Caco-2 (cell line): ENCODE measurements at regions not wholly inside any gene's neighbourhood (a gene's known extent, or its start where the extent isn't known, plus 50 kb on each side); places are given as distances from the start of the nearest gene placed in this dataset.

Source experiments
- BruUV-seq: library from RNA; stranded (reverse); fragments of 400-500 nt; replicated peaks from 2 replicates; lab custom pipeline; 2021; lab: Mats Ljungman, UMichigan
- CTCF ChIA-PET: fragments of 300-600 bp; sonication (Branson Sonifier 250); formaldehyde crosslinking; loops from one replicate; lab custom pipeline; 2022; ENCODE audit warnings: antibody characterized with exemption; lab: Charles Lee
- POLR2A ChIA-PET: fragments of 300-600 bp; sonication (Branson Sonifier 250); formaldehyde crosslinking; loops from one replicate; lab custom pipeline; 2022; ENCODE audit warnings: antibody characterized with exemption; lab: Charles Lee
- DNase-seq, 2 experiments: peaks; one replicate each; pipeline versions ENCODE4 v3.0.0 to v3.0.0-alpha.2; 2020 to 2022
- H3K27me3 ChIP-seq: replicated peaks from 2 replicates; pipeline ENCODE4 v1.6.0; 2011; ENCODE audit warnings: low read length; ENCODE audit not compliant: control insufficient read depth, insufficient read depth
- H3K36me3 ChIP-seq: 2 replicates; pipeline ENCODE4 v1.5.1; 2011; ENCODE audit warnings: low read length; ENCODE audit not compliant: control insufficient read depth, insufficient read depth
- H3K4me1 ChIP-seq: fragments of 250-450 bp; sonication (Bioruptor Pico); 2 replicates; pipeline ENCODE4 v1.5.1; 2020; ENCODE audit warnings: mild to moderate bottlenecking
- H3K4me3 ChIP-seq: 2 replicates; pipeline ENCODE4 v1.5.1; 2011; ENCODE audit warnings: low read depth, mild to moderate bottlenecking, control low read depth, low read length
- H3K9me3 ChIP-seq: fragments of 250-450 bp; sonication (Bioruptor Pico); 2 replicates; pipeline ENCODE4 v1.5.1; 2020; ENCODE audit warnings: mild to moderate bottlenecking, moderate library complexity
- H3K27ac Mint-ChIP-seq: one replicate; pipeline ENCODE4 v1.8.0; 2022; ENCODE audit warnings: mixed read lengths; ENCODE audit not compliant: unreplicated experiment
- H3K27me3 Mint-ChIP-seq: one replicate; pipeline ENCODE4 v1.8.0; 2022; ENCODE audit warnings: mixed read lengths; ENCODE audit not compliant: insufficient read depth, unreplicated experiment
- H3K36me3 Mint-ChIP-seq: one replicate; pipeline ENCODE4 v1.8.0; 2022; ENCODE audit warnings: mild to moderate bottlenecking, mixed read lengths; ENCODE audit not compliant: insufficient read depth, unreplicated experiment
- H3K4me1 Mint-ChIP-seq: one replicate; pipeline ENCODE4 v1.8.0; 2022; ENCODE audit warnings: low read depth, mixed read lengths; ENCODE audit not compliant: unreplicated experiment
- H3K4me3 Mint-ChIP-seq: one replicate; pipeline ENCODE4 v1.8.0; 2022; ENCODE audit warnings: mild to moderate bottlenecking, moderate library complexity, mixed read lengths; ENCODE audit not compliant: unreplicated experiment
- H3K9me3 Mint-ChIP-seq: one replicate; pipeline ENCODE4 v1.8.0; 2022; ENCODE audit warnings: mixed read lengths; ENCODE audit not compliant: unreplicated experiment
- intact Hi-C: fragments of 100-400 bp; cut with micrococcal nuclease; formaldehyde crosslinking; loops from one replicate; pipeline ENCODE4 v1.10.0; 2022; ENCODE audit not compliant: unreplicated experiment
- TF ChIP-seq, protein P1 (sequence below), 2 experiments: fragments of 200-600 bp in 1 of 2; IDR thresholded peaks; 1 replicate in 1 of 2; 2 replicates in 1 of 2; pipeline versions ENCODE4 v1.5.1 to v1.8.0; 2011 to 2022; ENCODE audit warnings: antibody characterized with exemption in 1 of 2, control low read depth in 1 of 2, inconsistent platforms in 1 of 2, low read depth in 1 of 2, low read length in 1 of 2, mild to moderate bottlenecking in 1 of 2, moderate library complexity in 1 of 2; ENCODE audit not compliant: insufficient read depth in 1 of 2, severe bottlenecking in 1 of 2, unreplicated experiment in 1 of 2

DNA sequence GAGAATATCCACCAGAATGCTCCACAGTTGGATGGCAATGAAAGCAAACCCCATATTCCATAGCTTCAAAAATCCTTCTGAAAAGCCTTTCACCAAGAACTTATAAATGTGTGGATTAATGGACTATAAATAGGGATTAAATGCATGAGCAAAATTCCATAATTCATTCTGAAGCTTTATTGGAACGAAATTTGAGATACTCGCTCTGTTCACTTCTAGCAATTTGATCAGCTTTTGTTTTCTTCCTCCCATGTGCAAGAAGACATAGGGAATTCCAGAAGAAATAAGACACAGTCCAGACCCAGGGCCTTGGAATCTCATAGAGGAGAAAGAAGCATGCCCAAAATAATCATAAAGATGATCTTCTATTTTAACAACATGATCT, 285.9 kb upstream of the TMPO start:
- peaks cover 8% of the 10 kb centered on the region for H3K9me3 Mint-ChIP-seq
- peaks cover 8% of the 10 kb centered on the region for H3K4me1 Mint-ChIP-seq
- POLR2A ChIA-PET: no interaction called here

DNA sequence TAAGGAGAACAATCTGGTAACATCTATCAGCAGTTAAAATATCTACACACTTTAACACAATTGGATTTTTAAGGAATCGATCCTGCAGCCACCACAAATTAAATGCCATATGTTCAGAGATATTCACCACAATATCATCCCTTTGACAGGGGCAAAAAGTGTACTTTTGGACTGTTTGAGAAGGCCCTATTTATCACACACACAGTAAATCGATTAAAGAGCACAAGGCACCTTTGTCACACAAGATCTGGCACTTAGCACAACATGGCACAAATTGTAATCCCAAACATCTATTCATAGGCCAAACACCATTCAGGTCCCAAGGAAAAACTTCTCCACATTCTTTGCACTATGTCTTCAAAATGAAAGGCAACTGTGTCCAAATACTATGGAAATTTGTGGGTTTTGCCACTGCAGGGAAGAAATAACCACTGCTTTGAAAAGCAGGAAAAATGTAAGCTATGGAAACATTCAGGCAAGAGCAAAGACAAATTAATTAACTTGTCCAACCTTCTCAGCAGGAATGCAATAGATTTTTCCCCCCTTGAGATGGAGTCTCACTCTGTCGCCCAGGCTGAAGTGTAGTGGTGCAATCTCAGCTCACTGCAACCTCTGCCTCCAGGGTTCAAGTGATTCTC, 282.5 kb upstream of the TMPO start:
- no TSS peak for BruUV-seq
- Histone ChIP-seq H3K27me3 (no peaks in the 10 kb centered on the region), H3K9me3 (no peaks in the 10 kb centered on the region), H3K36me3 (no peaks in the 10 kb centered on the region), H3K4me1 (no peaks in the 10 kb centered on the region), H3K4me3 (no peak overlapping the region)
- DNase-seq: no peak
- no peaks in the 10 kb centered on the region for H3K9me3 Mint-ChIP-seq
- H3K4me3 Mint-ChIP-seq: no peak overlapping the region
- no peaks in the 10 kb centered on the region for H3K36me3 Mint-ChIP-seq
- ChIA-PET POLR2A (no interaction called here), CTCF (interaction anchor here (0.6 kb wide), 1 partner anchor 32 kb away, joined by 3 read pairs; no protein-coding TSS in a partner anchor)
- H3K4me1 Mint-ChIP-seq: no peaks in the 10 kb centered on the region
- peaks cover 3% of the 10 kb centered on the region for H3K27me3 Mint-ChIP-seq
- TF ChIP-seq, protein P1, sequence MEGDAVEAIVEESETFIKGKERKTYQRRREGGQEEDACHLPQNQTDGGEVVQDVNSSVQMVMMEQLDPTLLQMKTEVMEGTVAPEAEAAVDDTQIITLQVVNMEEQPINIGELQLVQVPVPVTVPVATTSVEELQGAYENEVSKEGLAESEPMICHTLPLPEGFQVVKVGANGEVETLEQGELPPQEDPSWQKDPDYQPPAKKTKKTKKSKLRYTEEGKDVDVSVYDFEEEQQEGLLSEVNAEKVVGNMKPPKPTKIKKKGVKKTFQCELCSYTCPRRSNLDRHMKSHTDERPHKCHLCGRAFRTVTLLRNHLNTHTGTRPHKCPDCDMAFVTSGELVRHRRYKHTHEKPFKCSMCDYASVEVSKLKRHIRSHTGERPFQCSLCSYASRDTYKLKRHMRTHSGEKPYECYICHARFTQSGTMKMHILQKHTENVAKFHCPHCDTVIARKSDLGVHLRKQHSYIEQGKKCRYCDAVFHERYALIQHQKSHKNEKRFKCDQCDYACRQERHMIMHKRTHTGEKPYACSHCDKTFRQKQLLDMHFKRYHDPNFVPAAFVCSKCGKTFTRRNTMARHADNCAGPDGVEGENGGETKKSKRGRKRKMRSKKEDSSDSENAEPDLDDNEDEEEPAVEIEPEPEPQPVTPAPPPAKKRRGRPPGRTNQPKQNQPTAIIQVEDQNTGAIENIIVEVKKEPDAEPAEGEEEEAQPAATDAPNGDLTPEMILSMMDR (IDR thresholded peaks at IDR 0.05; ENCODE audit: insufficient read depth in 1 of 2, low read depth in 1 of 2, low read length in 1 of 2, severe bottlenecking in 1 of 2, unreplicated experiment in 1 of 2): no peak
- intact Hi-C loops: no loop called here
- H3K27ac Mint-ChIP-seq: no peak overlapping the region

More for the DNA sequence above, 285.9 kb upstream of the TMPO start:
- Histone ChIP-seq H3K27me3 (no peaks in the 10 kb centered on the region), H3K4me1 (no peaks in the 10 kb centered on the region), H3K36me3 (no peaks in the 10 kb centered on the region), H3K4me3 (no peak overlapping the region), H3K9me3 (no peaks in the 10 kb centered on the region)
- no TSS peak for BruUV-seq
- H3K36me3 Mint-ChIP-seq: no peaks in the 10 kb centered on the region
- H3K27me3 Mint-ChIP-seq: peaks cover 3% of the 10 kb centered on the region
- DNase-seq: no peak
- H3K27ac Mint-ChIP-seq: no peak overlapping the region
- CTCF ChIA-PET: no interaction called here
- TF ChIP-seq, protein P1 (IDR thresholded peaks at IDR 0.05; ENCODE audit: insufficient read depth in 1 of 2, low read depth in 1 of 2, low read length in 1 of 2, severe bottlenecking in 1 of 2, unreplicated experiment in 1 of 2): no peak
- intact Hi-C loops: loop anchor here (10.0 kb wide), 1 partner anchor 145 kb away; no protein-coding TSS in a partner anchor
- no peak overlapping the region for H3K4me3 Mint-ChIP-seq

DNA sequence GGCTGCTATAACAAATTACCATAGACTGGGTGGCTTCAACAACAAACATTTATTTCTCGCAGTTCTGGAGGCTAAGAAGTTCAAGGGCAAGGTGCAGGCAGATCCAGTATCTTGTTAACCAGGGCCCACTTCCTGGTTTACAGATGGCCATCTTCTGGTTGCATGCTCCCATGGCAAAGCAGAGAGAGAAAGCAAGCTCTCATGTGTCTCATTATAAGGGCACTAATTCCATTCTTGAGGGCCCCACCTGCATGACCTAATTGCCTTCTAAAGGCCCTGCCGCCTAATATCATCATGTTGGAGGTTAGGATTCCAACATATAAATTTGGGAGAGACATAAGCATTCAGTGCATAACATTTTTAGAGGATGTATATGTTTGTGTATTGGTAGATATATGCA, 280.1 kb upstream of the TMPO start:
- Histone ChIP-seq H3K9me3 (no peaks in the 10 kb centered on the region), H3K36me3 (no peaks in the 10 kb centered on the region), H3K4me3 (no peak overlapping the region), H3K4me1 (no peaks in the 10 kb centered on the region), H3K27me3 (no peaks in the 10 kb centered on the region)
- H3K27ac Mint-ChIP-seq: no peak overlapping the region
- BruUV-seq: no TSS peak
- H3K27me3 Mint-ChIP-seq: peaks cover 7% of the 10 kb centered on the region
- no peak for DNase-seq
- H3K9me3 Mint-ChIP-seq: no peaks in the 10 kb centered on the region
- H3K36me3 Mint-ChIP-seq: no peaks in the 10 kb centered on the region
- intact Hi-C loops: no loop called here
- TF ChIP-seq, protein P1 (IDR thresholded peaks at IDR 0.05; ENCODE audit: insufficient read depth in 1 of 2, low read depth in 1 of 2, low read length in 1 of 2, severe bottlenecking in 1 of 2, unreplicated experiment in 1 of 2): no peak
- ChIA-PET CTCF (no interaction called here), POLR2A (no interaction called here)
- no peaks in the 10 kb centered on the region for H3K4me1 Mint-ChIP-seq
- no peak overlapping the region for H3K4me3 Mint-ChIP-seq
